Prostate gland (tissue), 2 donors: ENCODE measurements at regions not wholly inside any gene's neighbourhood (a gene's known extent, or its start where the extent isn't known, plus 50 kb on each side); places are given as distances from the start of the nearest gene placed in this dataset.

Source experiments
- CTCF ChIP-seq, 4 experiments: fragments of 200-600 bp in 2 of 4; fragments of 450-650 bp in 2 of 4; sonication (generic) in 2 of 4; IDR thresholded peaks; 1 replicate in 3 of 4; 2 replicates in 1 of 4; pipeline ENCODE4 v1.5.1; 2016 to 2019; ENCODE audit warnings: antibody characterized with exemption in 4 of 4, mild to moderate bottlenecking in 2 of 4, moderate library complexity in 2 of 4
- POLR2A ChIP-seq: fragments of 450-650 bp; IDR thresholded peaks from one replicate; pipeline ENCODE4 v1.6.1; 2016; ENCODE audit warnings: antibody characterized with exemption, mild to moderate bottlenecking

- TF ChIP-seq CTCF (IDR thresholded peaks at IDR 0.05), result no peak
- no peak for TF ChIP-seq POLR2A
These were observed 157.8 kb upstream of the FTMT start for GRCh38 chr5:121693864-121694263.
